Stomach smooth muscle (tissue), 2 donors: ENCODE measurements at regions not wholly inside any gene's neighbourhood (a gene's known extent, or its start where the extent isn't known, plus 50 kb on each side); places are given as distances from the start of the nearest gene placed in this dataset.

Experiments
- H3K27ac ChIP-seq: one replicate; pipeline ENCODE4 v1.7.0; 2013; ENCODE audit warnings: mild to moderate bottlenecking, low read length, inconsistent platforms
- H3K27me3 ChIP-seq, 2 donors: one replicate each; pipeline ENCODE4 v1.7.0; 2013; ENCODE audit warnings: low read length in 2 of 2; ENCODE audit not compliant: insufficient read depth in 2 of 2, control insufficient read depth in 1 of 2
- H3K36me3 ChIP-seq, 2 donors: one replicate each; pipeline ENCODE4 v1.7.0; 2013; ENCODE audit warnings: low read length in 2 of 2; ENCODE audit not compliant: control insufficient read depth in 2 of 2, insufficient read depth in 2 of 2
- H3K4me1 ChIP-seq: one replicate; pipeline ENCODE4 v1.7.0; 2013; ENCODE audit warnings: low read length; ENCODE audit not compliant: control insufficient read depth, insufficient read depth
- H3K4me3 ChIP-seq, 2 donors: one replicate each; pipeline ENCODE4 v1.7.0; 2013; ENCODE audit warnings: low read length in 2 of 2
- H3K9ac ChIP-seq, 2 donors: one replicate each; pipeline ENCODE4 v1.7.0; 2013; ENCODE audit warnings: low read length in 2 of 2, mild to moderate bottlenecking in 1 of 2
- H3K9me3 ChIP-seq, 2 donors: one replicate each; pipeline ENCODE4 v1.7.0; 2013; ENCODE audit warnings: low read length in 2 of 2; ENCODE audit not compliant: control insufficient read depth in 2 of 2
- donor health status: healthy.
- donor health status: Pancreatic carcinoma.

GRCh38 chr11:62030071-62030684 is 62.7 kb upstream of the FTH1 start:
- H3K27me3 ChIP-seq = peaks cover 0 to 2% of the 10 kb centered on the region in 2 donors
- no peak overlapping the region for H3K9ac ChIP-seq
- H3K4me3 ChIP-seq = no peak overlapping the region
- no peak overlapping the region for H3K27ac ChIP-seq
- H3K36me3 ChIP-seq = no peaks in the 10 kb centered on the region
- H3K9me3 ChIP-seq = peaks cover 2 to 3% of the 10 kb centered on the region in 2 donors
- no peaks in the 10 kb centered on the region for H3K4me1 ChIP-seq

- Histone ChIP-seq H3K4me1 (no peaks in the 10 kb centered on the region), H3K4me3 (no peak overlapping the region), H3K27ac (no peak overlapping the region), H3K36me3 (no peaks in the 10 kb centered on the region), H3K9ac (no peak overlapping the region), H3K27me3 (peaks cover 0 to 2% of the 10 kb centered on the region in 2 donors), H3K9me3 (peaks cover 0 to 5% of the 10 kb centered on the region in 2 donors)
Observed at GRCh38 chr11:62026739-62027370, 59.4 kb upstream of the FTH1 start.

GRCh38 chr11:62025487-62026105 is 58.2 kb upstream of the FTH1 start:
- Histone ChIP-seq H3K9me3 (peaks cover 0 to 6% of the 10 kb centered on the region in 2 donors), H3K9ac (no peak overlapping the region), H3K36me3 (no peaks in the 10 kb centered on the region), H3K27me3 (peaks cover 0 to 2% of the 10 kb centered on the region in 2 donors), H3K4me3 (no peak overlapping the region), H3K4me1 (no peaks in the 10 kb centered on the region), H3K27ac (peak overlapping the region; percentile 6)

GRCh38 chr11:62024936-62025486 is 57.6 kb upstream of the FTH1 start:
- Histone ChIP-seq H3K9ac (no peak overlapping the region), H3K4me1 (no peaks in the 10 kb centered on the region), H3K27me3 (peaks cover 0 to 2% of the 10 kb centered on the region in 2 donors), H3K9me3 (peaks cover 0 to 10% of the 10 kb centered on the region in 2 donors), H3K27ac (peak overlapping the region; percentile 6), H3K4me3 (no peak overlapping the region), H3K36me3 (no peaks in the 10 kb centered on the region)

GRCh38 chr11:62022211-62022610 is 54.8 kb upstream of the FTH1 start:
- H3K4me3 ChIP-seq = no peak overlapping the region
- H3K27me3 ChIP-seq = peaks cover 0 to 2% of the 10 kb centered on the region in 2 donors
- no peaks in the 10 kb centered on the region for H3K4me1 ChIP-seq
- no peaks in the 10 kb centered on the region for H3K36me3 ChIP-seq
- H3K27ac ChIP-seq = no peak overlapping the region
- H3K9ac ChIP-seq = no peak overlapping the region
- H3K9me3 ChIP-seq = peaks cover 0 to 10% of the 10 kb centered on the region in 2 donors

- Histone ChIP-seq H3K4me1 (no peaks in the 10 kb centered on the region), H3K27ac (no peak overlapping the region), H3K4me3 (no peak overlapping the region)
Observed at GRCh38 chr11:62020661-62021060, 53.2 kb upstream of the FTH1 start.

GRCh38 chr11:62018981-62019664 is 51.7 kb upstream of the FTH1 start:
- no peak overlapping the region for H3K9ac ChIP-seq
- H3K4me3 ChIP-seq = no peak overlapping the region
- H3K27me3 ChIP-seq = no peaks in the 10 kb centered on the region
- H3K27ac ChIP-seq = no peak overlapping the region
- no peaks in the 10 kb centered on the region for H3K36me3 ChIP-seq
- H3K4me1 ChIP-seq = no peaks in the 10 kb centered on the region
- H3K9me3 ChIP-seq = peaks cover 0 to 10% of the 10 kb centered on the region in 2 donors

More at GRCh38 chr11:62020661-62021060, 53.2 kb upstream of the FTH1 start:
- Histone ChIP-seq H3K9me3 (peaks cover 0 to 10% of the 10 kb centered on the region in 2 donors), H3K9ac (no peak overlapping the region), H3K27me3 (no peaks in the 10 kb centered on the region), H3K36me3 (no peaks in the 10 kb centered on the region)

- H3K36me3 ChIP-seq = no peaks in the 10 kb centered on the region
- no peaks in the 10 kb centered on the region for H3K27me3 ChIP-seq
- H3K9ac ChIP-seq = no peak overlapping the region
- no peak overlapping the region for H3K27ac ChIP-seq
- H3K4me3 ChIP-seq = no peak overlapping the region
- peaks cover 0 to 10% of the 10 kb centered on the region in 2 donors for H3K9me3 ChIP-seq
- no peaks in the 10 kb centered on the region for H3K4me1 ChIP-seq
Observed at GRCh38 chr11:62017878-62018655, 50.6 kb upstream of the FTH1 start.
